Fibroblast of skin of right biceps (primary cell): ENCODE measurements at regions not wholly inside any gene's neighbourhood (a gene's known extent, or its start where the extent isn't known, plus 50 kb on each side); places are given as distances from the start of the nearest gene placed in this dataset.
"Not testable (repeated sequence)": the region's sequence is repeated elsewhere in the genome, so short reads cannot be mapped to it uniquely, and the experiment has no call there.

Experiments
- DNase-seq: peaks from one replicate; pipeline ENCODE4 v3.0.0-alpha.2; 2013

GRCh38 chr21:27388825-27389224, 421.9 kb upstream of the ADAMTS5 start:
- DNase-seq, result no peak

- no peak for DNase-seq
Measured at GRCh38 chr21:27382404-27382803, 415.5 kb upstream of the ADAMTS5 start.

GRCh38 chr21:27380303-27380702, 413.4 kb upstream of the ADAMTS5 start:
- peak; percentile 7 for DNase-seq

GRCh38 chr21:27379354-27379753, 412.5 kb upstream of the ADAMTS5 start:
- no peak for DNase-seq

GRCh38 chr21:27372381-27372780, 405.5 kb upstream of the ADAMTS5 start:
- no peak for DNase-seq

- peak; percentile 41 for DNase-seq
Measured at GRCh38 chr21:27371975-27372331, 405.1 kb upstream of the ADAMTS5 start.

- DNase-seq, result peak; percentile 11
Measured at GRCh38 chr21:27371115-27371974, 404.5 kb upstream of the ADAMTS5 start.

- DNase-seq, result no peak
Measured at GRCh38 chr21:27369978-27370571, 403.2 kb upstream of the ADAMTS5 start.

GRCh38 chr21:27369234-27369633, 402.3 kb upstream of the ADAMTS5 start:
- no peak for DNase-seq

GRCh38 chr21:27366646-27367235, 399.9 kb upstream of the ADAMTS5 start:
- peak; percentile 8 for DNase-seq

GRCh38 chr21:27366036-27366435, 399.1 kb upstream of the ADAMTS5 start:
- DNase-seq, result no peak

- peak; percentile 53 for DNase-seq
Measured at GRCh38 chr21:27365394-27365793, 398.5 kb upstream of the ADAMTS5 start.

GRCh38 chr21:27363719-27364477, 397.0 kb upstream of the ADAMTS5 start:
- DNase-seq, result peak; percentile 27

GRCh38 chr21:27362249-27362648, 395.4 kb upstream of the ADAMTS5 start:
- no peak for DNase-seq

GRCh38 chr21:27359141-27359540, 392.3 kb upstream of the ADAMTS5 start:
- DNase-seq, result peak; percentile 76

GRCh38 chr21:27352885-27353284, 386.0 kb upstream of the ADAMTS5 start:
- no peak for DNase-seq

GRCh38 chr21:27346041-27346448, 379.2 kb upstream of the ADAMTS5 start:
- DNase-seq, result peak; percentile 63

- DNase-seq, result peak; percentile 31
Measured at GRCh38 chr21:27339902-27340301, 373.0 kb upstream of the ADAMTS5 start.

GRCh38 chr21:27338007-27338406, 371.1 kb upstream of the ADAMTS5 start:
- DNase-seq, result not testable (repeated sequence)

GRCh38 chr21:27333096-27333495, 366.2 kb upstream of the ADAMTS5 start:
- peak; percentile 15 for DNase-seq

- no peak for DNase-seq
Measured at GRCh38 chr21:27329255-27329851, 362.5 kb upstream of the ADAMTS5 start.

GRCh38 chr21:27326301-27326700, 359.4 kb upstream of the ADAMTS5 start:
- DNase-seq, result no peak

GRCh38 chr21:27323331-27323730, 356.4 kb upstream of the ADAMTS5 start:
- no peak for DNase-seq
